KMS-11 (cell line): ENCODE measurements at regions not wholly inside any gene's neighbourhood (a gene's known extent, or its start where the extent isn't known, plus 50 kb on each side); places are given as distances from the start of the nearest gene placed in this dataset.

Source experiments
- H2AFZ ChIP-seq: fragments of 200-600 bp; sonication (generic); 2 replicates; pipeline ENCODE4 v1.6.1; 2016; ENCODE audit warnings: antibody characterized with exemption, mixed run types, low read depth
- H3K27ac ChIP-seq: fragments of 200-600 bp; sonication (generic); 2 replicates; pipeline ENCODE4 v1.6.1; 2016; ENCODE audit warnings: mild to moderate bottlenecking, mixed run types
- H3K27me3 ChIP-seq: fragments of 200-600 bp; sonication (generic); 2 replicates; pipeline ENCODE4 v1.6.1; 2017; ENCODE audit warnings: mild to moderate bottlenecking, low read depth, mixed run types, moderate library complexity; ENCODE audit not compliant: insufficient read depth
- H3K36me3 ChIP-seq: fragments of 200-600 bp; sonication (generic); 2 replicates; pipeline ENCODE4 v1.6.1; 2017; ENCODE audit warnings: mild to moderate bottlenecking, mixed run types; ENCODE audit not compliant: insufficient read depth
- H3K4me1 ChIP-seq: fragments of 200-600 bp; sonication (generic); 2 replicates; pipeline ENCODE4 v1.6.1; 2016; ENCODE audit warnings: mild to moderate bottlenecking, low read depth, mixed run types; ENCODE audit not compliant: poor library complexity, severe bottlenecking
- H3K4me2 ChIP-seq: fragments of 200-600 bp; sonication (generic); 2 replicates; pipeline ENCODE4 v1.7.0; 2016; ENCODE audit warnings: mild to moderate bottlenecking, mixed run types
- H3K4me3 ChIP-seq: fragments of 200-600 bp; sonication (generic); IDR thresholded peaks from 2 replicates; pipeline ENCODE4 v1.6.1; 2017; ENCODE audit warnings: low read depth, low read length, mixed read lengths; ENCODE audit not compliant: insufficient read depth
- H3K79me2 ChIP-seq: fragments of 200-600 bp; sonication (generic); 2 replicates; pipeline ENCODE4 v1.6.1; 2016; ENCODE audit warnings: low read depth, mixed run types; ENCODE audit not compliant: insufficient read depth
- H3K9ac ChIP-seq: fragments of 200-600 bp; sonication (generic); 2 replicates; pipeline ENCODE4 v1.6.1; 2016; ENCODE audit warnings: mild to moderate bottlenecking, mixed run types
- H4K20me1 ChIP-seq: fragments of 200-600 bp; sonication (generic); 2 replicates; pipeline ENCODE4 v1.6.1; 2016; ENCODE audit warnings: mild to moderate bottlenecking, mixed run types; ENCODE audit not compliant: insufficient read depth
- TF ChIP-seq, protein P1 (sequence below): fragments of 200-600 bp; sonication (generic); conservative IDR thresholded peaks from 2 replicates; pipeline ENCODE4 v1.6.1; 2017; ENCODE audit warnings: low read depth, mild to moderate bottlenecking, antibody characterized with exemption, low read length, moderate library complexity, mixed read lengths

DNA sequence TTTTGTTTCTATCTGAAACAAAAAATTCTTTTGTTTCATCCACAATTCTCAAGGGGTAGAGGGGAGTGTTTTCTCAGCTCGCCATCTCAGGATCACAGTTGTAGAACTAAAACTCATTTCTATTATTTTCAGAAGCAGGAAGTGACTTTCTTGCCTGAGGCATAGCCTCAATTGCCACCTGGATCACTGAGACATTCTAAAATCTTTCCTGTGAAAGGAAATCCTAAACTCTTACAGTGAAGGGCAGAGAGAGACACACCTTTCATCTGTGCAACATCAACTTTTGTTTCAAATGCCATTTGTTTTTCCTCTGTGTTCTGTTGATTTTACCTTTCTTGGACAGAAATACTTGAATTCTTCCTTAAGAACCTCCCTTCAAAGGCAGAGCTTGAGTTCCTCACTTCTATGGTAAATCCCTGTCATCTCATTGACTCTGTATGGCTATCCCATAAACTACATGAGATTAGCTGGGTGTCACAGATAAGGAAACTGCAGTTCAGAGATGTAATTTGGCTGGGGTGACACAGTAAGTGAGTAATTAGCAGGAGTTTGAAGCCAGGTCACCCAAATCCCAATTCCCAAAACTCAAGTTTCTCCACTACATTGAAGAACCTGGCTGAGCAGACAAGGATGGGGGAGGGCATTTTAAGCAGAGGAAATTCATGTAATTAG is 224.4 kb upstream of the HTR2A start:
- no peaks in the 10 kb centered on the region for H4K20me1 ChIP-seq
- H3K4me1 ChIP-seq: no peaks in the 10 kb centered on the region
- TF ChIP-seq, protein P1, sequence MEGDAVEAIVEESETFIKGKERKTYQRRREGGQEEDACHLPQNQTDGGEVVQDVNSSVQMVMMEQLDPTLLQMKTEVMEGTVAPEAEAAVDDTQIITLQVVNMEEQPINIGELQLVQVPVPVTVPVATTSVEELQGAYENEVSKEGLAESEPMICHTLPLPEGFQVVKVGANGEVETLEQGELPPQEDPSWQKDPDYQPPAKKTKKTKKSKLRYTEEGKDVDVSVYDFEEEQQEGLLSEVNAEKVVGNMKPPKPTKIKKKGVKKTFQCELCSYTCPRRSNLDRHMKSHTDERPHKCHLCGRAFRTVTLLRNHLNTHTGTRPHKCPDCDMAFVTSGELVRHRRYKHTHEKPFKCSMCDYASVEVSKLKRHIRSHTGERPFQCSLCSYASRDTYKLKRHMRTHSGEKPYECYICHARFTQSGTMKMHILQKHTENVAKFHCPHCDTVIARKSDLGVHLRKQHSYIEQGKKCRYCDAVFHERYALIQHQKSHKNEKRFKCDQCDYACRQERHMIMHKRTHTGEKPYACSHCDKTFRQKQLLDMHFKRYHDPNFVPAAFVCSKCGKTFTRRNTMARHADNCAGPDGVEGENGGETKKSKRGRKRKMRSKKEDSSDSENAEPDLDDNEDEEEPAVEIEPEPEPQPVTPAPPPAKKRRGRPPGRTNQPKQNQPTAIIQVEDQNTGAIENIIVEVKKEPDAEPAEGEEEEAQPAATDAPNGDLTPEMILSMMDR: no peak
- no peak overlapping the region for H3K27ac ChIP-seq
- H3K27me3 ChIP-seq: no peaks in the 10 kb centered on the region
- no peaks in the 10 kb centered on the region for H3K79me2 ChIP-seq
- H3K4me2 ChIP-seq: no peak overlapping the region
- H3K36me3 ChIP-seq: no peaks in the 10 kb centered on the region
- H2AFZ ChIP-seq: no peak overlapping the region
- no peak overlapping the region for H3K4me3 ChIP-seq
- no peak overlapping the region for H3K9ac ChIP-seq

DNA sequence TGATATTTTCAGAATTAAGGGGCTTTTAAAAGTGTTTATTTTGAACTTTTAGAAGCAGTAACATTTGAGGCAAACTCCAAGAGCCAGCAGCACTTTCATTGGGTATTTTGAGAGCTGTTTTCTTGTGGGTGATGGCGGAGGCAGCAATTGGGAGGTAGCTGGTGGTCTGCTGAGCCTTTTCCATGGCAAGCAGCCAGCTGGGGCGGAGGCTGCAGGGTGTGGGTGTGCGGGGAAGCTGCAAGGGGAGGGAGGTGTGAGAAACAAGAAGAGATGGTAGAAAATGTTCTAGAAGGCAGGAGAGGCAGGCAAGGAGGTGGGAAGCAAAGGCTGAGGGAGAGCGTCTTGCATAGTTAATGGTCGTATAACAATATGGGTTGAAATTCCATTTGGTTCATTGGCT is 223.4 kb upstream of the HTR2A start:
- Histone ChIP-seq H3K27ac (no peak overlapping the region), H3K79me2 (no peaks in the 10 kb centered on the region), H3K9ac (no peak overlapping the region), H3K4me2 (no peak overlapping the region), H4K20me1 (no peaks in the 10 kb centered on the region), H2AFZ (no peak overlapping the region), H3K4me1 (no peaks in the 10 kb centered on the region), H3K27me3 (no peaks in the 10 kb centered on the region), H3K4me3 (no peak overlapping the region), H3K36me3 (no peaks in the 10 kb centered on the region)
- TF ChIP-seq, protein P1: no peak

DNA sequence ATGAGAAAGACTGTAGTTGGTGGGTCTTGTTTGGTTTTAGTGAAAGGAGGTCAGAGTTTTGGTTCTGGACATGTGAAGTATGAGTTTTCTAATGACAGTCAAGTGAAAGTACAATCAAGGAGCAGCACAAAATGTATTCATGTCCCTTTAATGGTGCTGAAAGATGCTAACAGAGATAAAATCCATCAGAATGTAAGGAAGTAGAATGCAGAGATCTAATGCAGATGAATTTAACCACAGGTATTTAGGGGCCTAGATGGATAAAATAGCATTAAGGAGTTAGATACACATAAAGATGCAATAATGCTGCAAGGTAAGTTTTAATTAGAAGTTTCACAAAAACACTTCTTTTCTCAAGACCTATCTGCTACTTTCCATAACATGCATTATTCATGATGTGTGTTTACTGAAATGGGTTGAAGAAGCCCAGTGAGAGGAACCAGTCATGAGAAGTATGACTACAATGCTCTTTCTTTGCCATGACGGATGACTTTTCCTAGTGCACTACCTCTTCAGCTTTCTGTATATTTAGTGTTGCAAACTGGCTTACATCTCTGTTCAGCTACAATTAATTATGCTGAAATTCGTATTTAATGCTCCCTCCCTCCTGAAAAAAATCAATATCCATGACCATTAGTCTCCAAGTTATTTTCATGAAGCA is 222.9 kb upstream of the HTR2A start:
- H3K79me2 ChIP-seq: no peaks in the 10 kb centered on the region
- no peak overlapping the region for H3K4me3 ChIP-seq
- TF ChIP-seq, protein P1: no peak
- H2AFZ ChIP-seq: no peak overlapping the region
- H3K9ac ChIP-seq: no peak overlapping the region
- no peaks in the 10 kb centered on the region for H4K20me1 ChIP-seq
- H3K27me3 ChIP-seq: no peaks in the 10 kb centered on the region
- no peaks in the 10 kb centered on the region for H3K4me1 ChIP-seq
- H3K27ac ChIP-seq: no peak overlapping the region
- H3K4me2 ChIP-seq: no peak overlapping the region
- H3K36me3 ChIP-seq: no peaks in the 10 kb centered on the region

DNA sequence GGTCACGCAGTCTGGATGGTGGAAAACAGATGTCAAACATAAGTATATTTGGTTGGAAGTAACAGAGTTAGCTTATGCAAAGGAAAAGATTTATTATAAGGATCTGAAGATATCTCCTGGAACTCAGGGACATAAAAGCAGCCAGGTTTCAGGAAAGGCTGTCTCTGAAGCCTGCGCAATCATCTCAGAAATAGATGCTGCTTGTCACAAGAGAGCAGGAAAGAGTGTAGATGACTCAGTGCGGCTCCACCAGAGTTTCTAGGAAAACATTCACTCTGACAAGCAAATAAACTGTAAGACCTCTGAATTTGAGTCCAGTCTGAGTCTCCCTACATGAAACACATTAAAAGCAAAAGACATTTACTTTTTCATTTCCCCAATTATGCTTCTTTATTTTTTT is 220.4 kb upstream of the HTR2A start:
- Histone ChIP-seq H2AFZ (no peak overlapping the region), H3K27ac (no peak overlapping the region), H3K4me1 (no peaks in the 10 kb centered on the region), H4K20me1 (no peaks in the 10 kb centered on the region), H3K9ac (no peak overlapping the region), H3K27me3 (no peaks in the 10 kb centered on the region), H3K4me3 (no peak overlapping the region), H3K4me2 (no peak overlapping the region), H3K79me2 (no peaks in the 10 kb centered on the region), H3K36me3 (no peaks in the 10 kb centered on the region)
- TF ChIP-seq, protein P1: no peak
